Prostate gland (tissue), 2 donors: ENCODE measurements at regions not wholly inside any gene's neighbourhood (a gene's known extent, or its start where the extent isn't known, plus 50 kb on each side); places are given as distances from the start of the nearest gene placed in this dataset.

Experiments used
- POLR2AphosphoS5 ChIP-seq: sonication (generic); formaldehyde crosslinking; IDR thresholded peaks from one replicate; pipeline ENCODE4 v1.6.1; 2017; ENCODE audit warnings: antibody characterized with exemption
- TF ChIP-seq, protein P1 (sequence below), 4 experiments: fragments of 200-600 bp in 2 of 4; fragments of 450-650 bp in 2 of 4; sonication (generic) in 2 of 4; IDR thresholded peaks; 1 replicate in 3 of 4; 2 replicates in 1 of 4; pipeline ENCODE4 v1.5.1; 2016 to 2019; ENCODE audit warnings: antibody characterized with exemption in 4 of 4, mild to moderate bottlenecking in 2 of 4, moderate library complexity in 2 of 4

DNA sequence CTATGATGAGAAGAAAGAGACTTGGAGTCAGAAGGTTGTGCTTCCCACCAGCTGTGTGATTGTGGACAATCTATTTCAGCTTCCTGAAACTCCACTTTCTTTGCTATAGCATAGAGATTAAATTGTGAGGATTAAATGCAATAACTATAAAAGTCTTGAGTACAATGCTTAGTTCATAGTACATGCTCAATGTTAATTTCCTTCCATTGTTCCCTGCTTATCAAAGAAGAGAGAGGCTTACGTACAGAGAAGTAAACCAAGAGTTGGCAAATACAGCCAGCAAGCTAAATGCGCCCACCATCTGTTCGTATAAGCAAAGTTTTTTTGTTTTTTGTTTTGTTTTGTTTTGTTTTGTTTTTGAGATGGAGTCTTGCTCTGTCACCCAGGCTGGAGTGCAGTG lies 317.9 kb upstream of the NFIA start:
- TF ChIP-seq, protein P1, sequence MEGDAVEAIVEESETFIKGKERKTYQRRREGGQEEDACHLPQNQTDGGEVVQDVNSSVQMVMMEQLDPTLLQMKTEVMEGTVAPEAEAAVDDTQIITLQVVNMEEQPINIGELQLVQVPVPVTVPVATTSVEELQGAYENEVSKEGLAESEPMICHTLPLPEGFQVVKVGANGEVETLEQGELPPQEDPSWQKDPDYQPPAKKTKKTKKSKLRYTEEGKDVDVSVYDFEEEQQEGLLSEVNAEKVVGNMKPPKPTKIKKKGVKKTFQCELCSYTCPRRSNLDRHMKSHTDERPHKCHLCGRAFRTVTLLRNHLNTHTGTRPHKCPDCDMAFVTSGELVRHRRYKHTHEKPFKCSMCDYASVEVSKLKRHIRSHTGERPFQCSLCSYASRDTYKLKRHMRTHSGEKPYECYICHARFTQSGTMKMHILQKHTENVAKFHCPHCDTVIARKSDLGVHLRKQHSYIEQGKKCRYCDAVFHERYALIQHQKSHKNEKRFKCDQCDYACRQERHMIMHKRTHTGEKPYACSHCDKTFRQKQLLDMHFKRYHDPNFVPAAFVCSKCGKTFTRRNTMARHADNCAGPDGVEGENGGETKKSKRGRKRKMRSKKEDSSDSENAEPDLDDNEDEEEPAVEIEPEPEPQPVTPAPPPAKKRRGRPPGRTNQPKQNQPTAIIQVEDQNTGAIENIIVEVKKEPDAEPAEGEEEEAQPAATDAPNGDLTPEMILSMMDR (IDR thresholded peaks at IDR 0.05) = no peak
- no peak for TF ChIP-seq POLR2AphosphoS5
